Epithelial cell of esophagus (primary cell): ENCODE measurements at regions not wholly inside any gene's neighbourhood (a gene's known extent, or its start where the extent isn't known, plus 50 kb on each side); places are given as distances from the start of the nearest gene placed in this dataset.
A peak's percentile ranks its signal among the peaks of the same experiment; 100 is the strongest.

Experiments used
- DNase-seq: peaks from one replicate; pipeline ENCODE4 v3.0.0; 2010; ENCODE audit warnings: low read depth
- H3K4me3 ChIP-seq: 2 replicates; pipeline ENCODE4 v1.5.1; 2011; ENCODE audit warnings: mild to moderate bottlenecking, low read length, control low read depth
- TF ChIP-seq, protein P1 (sequence below): IDR thresholded peaks from 2 replicates; pipeline ENCODE4 v1.5.1; 2011; ENCODE audit warnings: low read depth, mild to moderate bottlenecking, low read length, control low read depth, inconsistent platforms; ENCODE audit not compliant: insufficient read depth; ENCODE audit errors: missing control alignments

- H3K4me3 ChIP-seq = no peak overlapping the region
- DNase-seq = no peak
- TF ChIP-seq, protein P1, sequence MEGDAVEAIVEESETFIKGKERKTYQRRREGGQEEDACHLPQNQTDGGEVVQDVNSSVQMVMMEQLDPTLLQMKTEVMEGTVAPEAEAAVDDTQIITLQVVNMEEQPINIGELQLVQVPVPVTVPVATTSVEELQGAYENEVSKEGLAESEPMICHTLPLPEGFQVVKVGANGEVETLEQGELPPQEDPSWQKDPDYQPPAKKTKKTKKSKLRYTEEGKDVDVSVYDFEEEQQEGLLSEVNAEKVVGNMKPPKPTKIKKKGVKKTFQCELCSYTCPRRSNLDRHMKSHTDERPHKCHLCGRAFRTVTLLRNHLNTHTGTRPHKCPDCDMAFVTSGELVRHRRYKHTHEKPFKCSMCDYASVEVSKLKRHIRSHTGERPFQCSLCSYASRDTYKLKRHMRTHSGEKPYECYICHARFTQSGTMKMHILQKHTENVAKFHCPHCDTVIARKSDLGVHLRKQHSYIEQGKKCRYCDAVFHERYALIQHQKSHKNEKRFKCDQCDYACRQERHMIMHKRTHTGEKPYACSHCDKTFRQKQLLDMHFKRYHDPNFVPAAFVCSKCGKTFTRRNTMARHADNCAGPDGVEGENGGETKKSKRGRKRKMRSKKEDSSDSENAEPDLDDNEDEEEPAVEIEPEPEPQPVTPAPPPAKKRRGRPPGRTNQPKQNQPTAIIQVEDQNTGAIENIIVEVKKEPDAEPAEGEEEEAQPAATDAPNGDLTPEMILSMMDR = no peak
Measured at GRCh38 chrX:95332530-95332929, 1352.1 kb upstream of the DIAPH2 start.

GRCh38 chrX:95346856-95347255 lies 1337.8 kb upstream of the DIAPH2 start:
- H3K4me3 ChIP-seq = no peak overlapping the region
- TF ChIP-seq, protein P1 = no peak
- DNase-seq = peak; percentile 5

GRCh38 chrX:95350774-95351488 lies 1333.7 kb upstream of the DIAPH2 start:
- no peak for DNase-seq
- TF ChIP-seq, protein P1 = no peak
- no peak overlapping the region for H3K4me3 ChIP-seq

- no peak overlapping the region for H3K4me3 ChIP-seq
- no peak for DNase-seq
- TF ChIP-seq, protein P1 = no peak
Measured at GRCh38 chrX:95367286-95367685, 1317.4 kb upstream of the DIAPH2 start.

GRCh38 chrX:95382799-95383198 lies 1301.8 kb upstream of the DIAPH2 start:
- TF ChIP-seq, protein P1 = no peak
- no peak overlapping the region for H3K4me3 ChIP-seq
- peak; percentile 86 for DNase-seq

- TF ChIP-seq, protein P1 = no peak
- no peak overlapping the region for H3K4me3 ChIP-seq
- DNase-seq = peak; percentile 77
Measured at GRCh38 chrX:95383778-95384177, 1300.9 kb upstream of the DIAPH2 start.

DNA sequence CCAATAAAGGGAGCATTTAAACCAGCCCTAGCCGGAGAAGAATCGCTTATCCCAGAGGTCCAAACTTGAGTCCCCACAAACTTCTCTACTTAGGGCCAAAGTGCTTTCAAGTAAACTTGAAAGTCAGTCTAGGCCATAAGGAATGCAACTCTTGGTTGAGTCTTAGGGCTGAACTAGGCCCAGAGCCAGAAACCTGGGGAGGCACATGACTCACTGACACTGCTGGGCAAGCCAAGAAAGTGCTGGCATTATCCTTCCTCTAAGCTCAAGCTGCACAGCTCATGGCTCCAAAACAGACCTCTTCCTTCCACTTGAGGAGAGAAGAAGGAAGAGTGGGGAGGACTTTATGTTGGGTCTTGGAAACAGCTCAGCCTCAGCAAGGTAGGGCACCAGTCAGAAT lies 1257.3 kb upstream of the DIAPH2 start:
- TF ChIP-seq, protein P1 = no peak
- DNase-seq = peak; percentile 81
- no peak overlapping the region for H3K4me3 ChIP-seq
